Esophagus muscularis mucosa (tissue), 4 donors: ENCODE measurements at regions not wholly inside any gene's neighbourhood (a gene's known extent, or its start where the extent isn't known, plus 50 kb on each side); places are given as distances from the start of the nearest gene placed in this dataset.

Experiments used
- DNase-seq: peaks from one replicate; pipeline ENCODE4 v3.0.0-alpha.2; 2017; ENCODE audit errors: extremely low spot score
- H3K27ac ChIP-seq, 4 donors: fragments of 200-600 bp; sonication (generic); replicated peaks in 1 of 4; 1 replicate in 3 of 4; 2 replicates in 1 of 4; pipeline ENCODE4 v1.5.1; 2016 to 2019; ENCODE audit warnings: mild to moderate bottlenecking in 1 of 4
- H3K27me3 ChIP-seq, 4 donors: fragments of 200-600 bp; sonication (generic); one replicate each; pipeline versions ENCODE4 v1.5.1 to v1.6.0; 2016 to 2019
- H3K36me3 ChIP-seq, 4 donors: fragments of 200-600 bp; sonication (generic); one replicate each; pipeline ENCODE4 v1.5.1; 2016 to 2019
- H3K4me1 ChIP-seq, 4 donors: fragments of 200-600 bp; sonication (generic); one replicate each; pipeline ENCODE4 v1.5.1; 2016 to 2019
- H3K4me3 ChIP-seq, 4 donors: fragments of 200-600 bp; sonication (generic); 1 replicate in 2 of 4; 2 replicates in 2 of 4; pipeline ENCODE4 v1.5.1; 2016 to 2019; ENCODE audit warnings: mild to moderate bottlenecking in 4 of 4, moderate library complexity in 1 of 4
- H3K9me3 ChIP-seq, 4 donors: fragments of 200-600 bp; sonication (generic); 1 replicate in 3 of 4; 2 replicates in 1 of 4; pipeline ENCODE4 v1.5.1; 2016 to 2019
- CTCF ChIP-seq, 3 experiments: fragments of 200-600 bp in 2 of 3; fragments of 450-650 bp in 1 of 3; sonication (generic) in 2 of 3; IDR thresholded peaks; one replicate each; pipeline ENCODE4 v1.5.1; 2017 to 2019; ENCODE audit warnings: antibody characterized with exemption in 3 of 3, mild to moderate bottlenecking in 2 of 3, moderate library complexity in 1 of 3
- EP300 ChIP-seq: sonication (generic); formaldehyde crosslinking; IDR thresholded peaks from one replicate; pipeline ENCODE4 v1.6.1; 2017; ENCODE audit warnings: antibody characterized with exemption
- POLR2A ChIP-seq: fragments of 450-650 bp; IDR thresholded peaks from one replicate; pipeline ENCODE4 v1.6.1; 2017; ENCODE audit warnings: antibody characterized with exemption, moderate library complexity, mild to moderate bottlenecking, low read depth
- POLR2AphosphoS5 ChIP-seq, 2 donors: sonication (generic); formaldehyde crosslinking; IDR thresholded peaks; one replicate each; pipeline ENCODE4 v1.6.1; 2017; ENCODE audit warnings: antibody characterized with exemption in 2 of 2
- WGBS: methylation state at CpG from one replicate; pipeline ENCODE4 v1.1.5; 2018; 5-methylcytosine and 5-hydroxymethylcytosine counted together
- intact Hi-C: fragments of 100-400 bp; cut with DNase I; formaldehyde crosslinking; loops from one replicate; pipeline ENCODE4 v1.15.1; 2023

GRCh38 chrX:122914256-122914655 lies 269.8 kb upstream of the GRIA3 start:
- Histone ChIP-seq H3K36me3 (no peaks in the 10 kb centered on the region), H3K4me3 (no peak overlapping the region), H3K27me3 (no peaks in the 10 kb centered on the region), H3K27ac (no peak overlapping the region), H3K4me1 (no peaks in the 10 kb centered on the region), H3K9me3 (peaks cover 0 to 21% (median 0%) of the 10 kb centered on the region in 4 donors)
- intact Hi-C loops: no loop called here
- no peak for DNase-seq
- no peak for TF ChIP-seq POLR2AphosphoS5 (IDR thresholded peaks at IDR 0.05)
- no peak for TF ChIP-seq POLR2A
- TF ChIP-seq EP300: no peak
- no peak for TF ChIP-seq CTCF (IDR thresholded peaks at IDR 0.05)
- 83% methylated on average over 1 of the region's 5 CpGs for WGBS

GRCh38 chrX:122934131-122934530 lies 249.9 kb upstream of the GRIA3 start:
- 45% methylated on average over 1 of the region's 1 CpG for WGBS

GRCh38 chrX:122940199-122940598 lies 243.9 kb upstream of the GRIA3 start:
- no peak for DNase-seq
- intact Hi-C loops: no loop called here
- no peaks in the 10 kb centered on the region for H3K36me3 ChIP-seq
- no peak overlapping the region for H3K4me3 ChIP-seq
- H3K4me1 ChIP-seq: no peaks in the 10 kb centered on the region
- H3K27ac ChIP-seq: no peak overlapping the region
- 67% methylated on average over 1 of the region's 1 CpG for WGBS
- H3K27me3 ChIP-seq: no peaks in the 10 kb centered on the region
- H3K9me3 ChIP-seq: no peaks in the 10 kb centered on the region
- no peak for TF ChIP-seq CTCF (IDR thresholded peaks at IDR 0.05)
- TF ChIP-seq EP300: no peak
- TF ChIP-seq POLR2AphosphoS5 (IDR thresholded peaks at IDR 0.05): no peak
- TF ChIP-seq POLR2A: no peak

More at GRCh38 chrX:122934131-122934530, 249.9 kb upstream of the GRIA3 start:
- Histone ChIP-seq H3K27me3 (no peaks in the 10 kb centered on the region), H3K4me1 (no peaks in the 10 kb centered on the region), H3K9me3 (no peaks in the 10 kb centered on the region), H3K27ac (no peak overlapping the region), H3K4me3 (no peak overlapping the region), H3K36me3 (no peaks in the 10 kb centered on the region)
- no peak for DNase-seq
- intact Hi-C loops: no loop called here
- TF ChIP-seq CTCF (IDR thresholded peaks at IDR 0.05) (no peak), EP300 (no peak), POLR2A (no peak)

GRCh38 chrX:122941806-122942205 lies 242.3 kb upstream of the GRIA3 start:
- Histone ChIP-seq H3K27me3 (no peaks in the 10 kb centered on the region), H3K4me3 (no peak overlapping the region), H3K4me1 (no peaks in the 10 kb centered on the region), H3K27ac (no peak overlapping the region), H3K9me3 (no peaks in the 10 kb centered on the region), H3K36me3 (no peaks in the 10 kb centered on the region)
- intact Hi-C loops: no loop called here
- TF ChIP-seq POLR2A (no peak), POLR2AphosphoS5 (IDR thresholded peaks at IDR 0.05) (no peak), CTCF (IDR thresholded peaks at IDR 0.05) (no peak), EP300 (no peak)
- DNase-seq: no peak
- 4% methylated on average over 1 of the region's 1 CpG for WGBS

GRCh38 chrX:122943918-122944317 lies 240.2 kb upstream of the GRIA3 start:
- intact Hi-C loops: no loop called here
- Histone ChIP-seq H3K27me3 (no peaks in the 10 kb centered on the region), H3K4me1 (no peaks in the 10 kb centered on the region), H3K9me3 (no peaks in the 10 kb centered on the region), H3K36me3 (no peaks in the 10 kb centered on the region), H3K27ac (no peak overlapping the region), H3K4me3 (no peak overlapping the region)
- WGBS: 99% methylated on average over 3 of the region's 3 CpGs
- no peak for DNase-seq
- TF ChIP-seq CTCF (IDR thresholded peaks at IDR 0.05): no peak
- TF ChIP-seq POLR2A: no peak
- TF ChIP-seq EP300: no peak
- no peak for TF ChIP-seq POLR2AphosphoS5 (IDR thresholded peaks at IDR 0.05)
